ENCODE measurements at regions not wholly inside any gene's neighbourhood (a gene's known extent, or its start where the extent isn't known, plus 50 kb on each side); places are given as distances from the start of the nearest gene placed in this dataset.
"Not testable (repeated sequence)": the region's sequence is repeated elsewhere in the genome, so short reads cannot be mapped to it uniquely, and the experiment has no call there.

GRCh38 chr2:43004879-43005244 lies 212.5 kb upstream of the HAAO start:
- ChIA-PET CTCF (interaction anchor here in 1 of 2 donors (0.9 kb wide), 1 partner anchor 224 kb away, joined by 7 read pairs; no protein-coding TSS in a partner anchor), POLR2A (interaction anchor here in 1 of 2 donors (0.6 kb wide), 1 partner anchor 106 kb away, joined by 4 read pairs; no protein-coding TSS in a partner anchor)
- Mint-ChIP-seq H3K27me3 (peaks cover 7% of the 10 kb centered on the region in 2 donors), H3K27ac (no peak overlapping the region), H3K9me3 (peaks cover 0 to 11% (median 5%) of the 10 kb centered on the region in 3 donors), H3K36me3 (peaks cover 7% of the 10 kb centered on the region), H3K4me3 (no peak overlapping the region), H3K4me1 (no peaks in the 10 kb centered on the region)
- ATAC-seq (replicated peaks in 1 of 4), result no peak
- Histone ChIP-seq H3K27ac (ENCODE audit: low read length) (no peak overlapping the region), H3K27me3 (replicated peaks in 1 of 2; ENCODE audit: control insufficient read depth in 2 of 2, extremely low read depth in 1 of 2, insufficient read depth in 2 of 2, low read length in 1 of 2) (peaks cover 0 to 18% of the 10 kb centered on the region in 2 experiments), H3K4me3 (ENCODE audit: control insufficient read depth in 1 of 2, extremely low read depth in 1 of 2, low read length in 1 of 2) (no peak overlapping the region), H3K4me1 (ENCODE audit: control insufficient read depth in 1 of 2, extremely low read depth in 1 of 2, insufficient read depth in 2 of 2, low read length in 2 of 2) (no peaks in the 10 kb centered on the region), H3K9me3 (no peaks in the 10 kb centered on the region), H3K36me3 (ENCODE audit: control insufficient read depth in 2 of 2, extremely low read depth in 1 of 2, insufficient read depth in 1 of 2, low read length in 1 of 2) (no peaks in the 10 kb centered on the region)
- no peak for DNase-seq
- WGBS (ENCODE audit: insufficient coverage), result 100% methylated on average over 2 of the region's 5 CpGs

- not testable (repeated sequence) for H3K27ac Mint-ChIP-seq; H3K36me3 Mint-ChIP-seq; H3K36me3 ChIP-seq (ENCODE audit: control insufficient read depth in 2 of 2, extremely low read depth in 1 of 2, insufficient read depth in 1 of 2, low read length in 1 of 2); H3K4me1 Mint-ChIP-seq; H3K4me1 ChIP-seq (ENCODE audit: control insufficient read depth in 1 of 2, extremely low read depth in 1 of 2, insufficient read depth in 2 of 2, low read length in 2 of 2); H3K27me3 Mint-ChIP-seq; H3K27ac ChIP-seq (ENCODE audit: low read length); H3K4me3 Mint-ChIP-seq; H3K9me3 ChIP-seq; ATAC-seq (replicated peaks in 1 of 4); H3K4me3 ChIP-seq (ENCODE audit: control insufficient read depth in 1 of 2, extremely low read depth in 1 of 2, low read length in 1 of 2)
- peaks cover 0 to 11% (median 5%) of the 10 kb centered on the region in 3 donors for H3K9me3 Mint-ChIP-seq
- WGBS (ENCODE audit: insufficient coverage), result 67% methylated on average over 2 of the region's 11 CpGs
- peaks cover 0 to 18% of the 10 kb centered on the region in 2 experiments for H3K27me3 ChIP-seq (replicated peaks in 1 of 2; ENCODE audit: control insufficient read depth in 2 of 2, extremely low read depth in 1 of 2, insufficient read depth in 2 of 2, low read length in 1 of 2)
- ChIA-PET POLR2A (interaction anchor here in 1 of 2 donors (0.7 kb wide), 2 partner anchors 242 to 562 kb away, joined by 5 to 16 read pairs; no protein-coding TSS in a partner anchor), CTCF (interaction anchor here in 1 of 2 donors (0.9 kb wide), 1 partner anchor 225 kb away, joined by 7 read pairs; no protein-coding TSS in a partner anchor)
- DNase-seq, result peak in 1 of 35 experiments; percentile 2
Measured at GRCh38 chr2:43004126-43004865, 211.9 kb upstream of the HAAO start.

- no peak for ATAC-seq (replicated peaks in 1 of 4)
- no peak overlapping the region for H3K27ac Mint-ChIP-seq
- Histone ChIP-seq H3K36me3 (ENCODE audit: control insufficient read depth in 2 of 2, extremely low read depth in 1 of 2, insufficient read depth in 1 of 2, low read length in 1 of 2) (no peaks in the 10 kb centered on the region), H3K4me1 (ENCODE audit: control insufficient read depth in 1 of 2, extremely low read depth in 1 of 2, insufficient read depth in 2 of 2, low read length in 2 of 2) (no peaks in the 10 kb centered on the region), H3K27ac (ENCODE audit: low read length) (no peak overlapping the region), H3K9me3 (no peaks in the 10 kb centered on the region), H3K27me3 (replicated peaks in 1 of 2; ENCODE audit: control insufficient read depth in 2 of 2, extremely low read depth in 1 of 2, insufficient read depth in 2 of 2, low read length in 1 of 2) (peaks cover 0 to 18% of the 10 kb centered on the region in 2 experiments), H3K4me3 (ENCODE audit: control insufficient read depth in 1 of 2, extremely low read depth in 1 of 2, low read length in 1 of 2) (no peak overlapping the region)
- H3K4me3 Mint-ChIP-seq, result no peak overlapping the region
- peaks cover 7% of the 10 kb centered on the region in 2 donors for H3K27me3 Mint-ChIP-seq
- CTCF ChIA-PET, result no interaction called here
- peaks cover 0 to 11% (median 5%) of the 10 kb centered on the region in 3 donors for H3K9me3 Mint-ChIP-seq
- H3K36me3 Mint-ChIP-seq, result peaks cover 7% of the 10 kb centered on the region
- DNase-seq, result peak in 1 of 35 experiments; percentile 13
- WGBS (ENCODE audit: insufficient coverage), result 60% methylated on average over 2 of the region's 2 CpGs
- H3K4me1 Mint-ChIP-seq, result no peaks in the 10 kb centered on the region
- POLR2A ChIA-PET, result interaction anchor here in 1 of 2 donors (0.7 kb wide), 2 partner anchors 242 to 563 kb away, joined by 5 to 16 read pairs; no protein-coding TSS in a partner anchor
Measured at GRCh38 chr2:43003702-43004101, 211.3 kb upstream of the HAAO start.

- 76% methylated on average over 4 of the region's 5 CpGs for WGBS (ENCODE audit: insufficient coverage)
- H3K27ac ChIP-seq (ENCODE audit: low read length), result no peak overlapping the region
- CTCF ChIA-PET, result no interaction called here
- H3K36me3 Mint-ChIP-seq, result no peaks in the 10 kb centered on the region
- POLR2A ChIA-PET, result no interaction called here
- no peaks in the 10 kb centered on the region for H3K27me3 Mint-ChIP-seq
- H3K9me3 Mint-ChIP-seq, result no peaks in the 10 kb centered on the region
- H3K4me1 ChIP-seq (ENCODE audit: control insufficient read depth in 1 of 2, extremely low read depth in 1 of 2, insufficient read depth in 2 of 2, low read length in 2 of 2), result no peaks in the 10 kb centered on the region
- H3K4me3 Mint-ChIP-seq, result no peak overlapping the region
- peak in 1 of 35 experiments; percentile 2 for DNase-seq
- H3K4me3 ChIP-seq (ENCODE audit: control insufficient read depth in 1 of 2, extremely low read depth in 1 of 2, low read length in 1 of 2), result no peak overlapping the region
- peaks cover 0 to 10% of the 10 kb centered on the region in 2 experiments for H3K27me3 ChIP-seq (replicated peaks in 1 of 2; ENCODE audit: control insufficient read depth in 2 of 2, extremely low read depth in 1 of 2, insufficient read depth in 2 of 2, low read length in 1 of 2)
- H3K36me3 ChIP-seq (ENCODE audit: control insufficient read depth in 2 of 2, extremely low read depth in 1 of 2, insufficient read depth in 1 of 2, low read length in 1 of 2), result no peaks in the 10 kb centered on the region
- H3K9me3 ChIP-seq, result no peaks in the 10 kb centered on the region
- no peak for ATAC-seq (replicated peaks in 1 of 4)
- H3K27ac Mint-ChIP-seq, result no peak overlapping the region
- no peaks in the 10 kb centered on the region for H3K4me1 Mint-ChIP-seq
Measured at GRCh38 chr2:43001787-43002468, 209.5 kb upstream of the HAAO start.

- ATAC-seq (replicated peaks in 1 of 4) (no peak), DNase-seq (peak in 1 of 35 experiments; percentile 7)
- ChIA-PET POLR2A (no interaction called here), CTCF (no interaction called here)
- no peak overlapping the region for H3K4me3 Mint-ChIP-seq
- Histone ChIP-seq H3K9me3 (no peaks in the 10 kb centered on the region), H3K36me3 (ENCODE audit: control insufficient read depth in 2 of 2, extremely low read depth in 1 of 2, insufficient read depth in 1 of 2, low read length in 1 of 2) (no peaks in the 10 kb centered on the region), H3K4me3 (ENCODE audit: control insufficient read depth in 1 of 2, extremely low read depth in 1 of 2, low read length in 1 of 2) (no peak overlapping the region), H3K27ac (ENCODE audit: low read length) (no peak overlapping the region), H3K4me1 (ENCODE audit: control insufficient read depth in 1 of 2, extremely low read depth in 1 of 2, insufficient read depth in 2 of 2, low read length in 2 of 2) (no peaks in the 10 kb centered on the region), H3K27me3 (replicated peaks in 1 of 2; ENCODE audit: control insufficient read depth in 2 of 2, extremely low read depth in 1 of 2, insufficient read depth in 2 of 2, low read length in 1 of 2) (peaks cover 0 to under 1% of the 10 kb centered on the region in 2 experiments)
- H3K9me3 Mint-ChIP-seq, result no peaks in the 10 kb centered on the region
- WGBS (ENCODE audit: insufficient coverage), result 95% methylated on average over 4 of the region's 4 CpGs
- no peaks in the 10 kb centered on the region for H3K4me1 Mint-ChIP-seq
- H3K27me3 Mint-ChIP-seq, result no peaks in the 10 kb centered on the region
- no peak overlapping the region for H3K27ac Mint-ChIP-seq
- no peaks in the 10 kb centered on the region for H3K36me3 Mint-ChIP-seq
Measured at GRCh38 chr2:43001055-43001378, 208.6 kb upstream of the HAAO start.

GRCh38 chr2:43000242-43001054 lies 208.1 kb upstream of the HAAO start:
- Histone ChIP-seq H3K27me3 (replicated peaks in 1 of 2; ENCODE audit: control insufficient read depth in 2 of 2, extremely low read depth in 1 of 2, insufficient read depth in 2 of 2, low read length in 1 of 2) (no peaks in the 10 kb centered on the region), H3K36me3 (ENCODE audit: control insufficient read depth in 2 of 2, extremely low read depth in 1 of 2, insufficient read depth in 1 of 2, low read length in 1 of 2) (no peaks in the 10 kb centered on the region), H3K27ac (ENCODE audit: low read length) (no peak overlapping the region), H3K9me3 (no peaks in the 10 kb centered on the region), H3K4me1 (ENCODE audit: control insufficient read depth in 1 of 2, extremely low read depth in 1 of 2, insufficient read depth in 2 of 2, low read length in 2 of 2) (no peaks in the 10 kb centered on the region), H3K4me3 (ENCODE audit: control insufficient read depth in 1 of 2, extremely low read depth in 1 of 2, low read length in 1 of 2) (no peak overlapping the region)
- ATAC-seq (replicated peaks in 1 of 4) (no peak), DNase-seq (peak in 1 of 35 experiments; percentile 15)
- H3K4me1 Mint-ChIP-seq, result no peaks in the 10 kb centered on the region
- POLR2A ChIA-PET, result interaction anchor here in 1 of 2 donors (0.6 kb wide), 1 partner anchor 575 kb away, joined by 3 read pairs; no protein-coding TSS in a partner anchor
- no peak overlapping the region for H3K4me3 Mint-ChIP-seq
- CTCF ChIA-PET, result no interaction called here
- H3K36me3 Mint-ChIP-seq, result no peaks in the 10 kb centered on the region
- H3K9me3 Mint-ChIP-seq, result peaks cover 3 to 5% (median 4%) of the 10 kb centered on the region in 3 donors
- no peaks in the 10 kb centered on the region for H3K27me3 Mint-ChIP-seq
- no peak overlapping the region for H3K27ac Mint-ChIP-seq
- 88% methylated on average over 20 of the region's 25 CpGs for WGBS (ENCODE audit: insufficient coverage)

Data from T-cell (primary cell).